ENCODE measurements at regions not wholly inside any gene's neighbourhood (a gene's known extent, or its start where the extent isn't known, plus 50 kb on each side); places are given as distances from the start of the nearest gene placed in this dataset.
A peak's percentile ranks its signal among the peaks of the same experiment; 100 is the strongest.

DNA sequence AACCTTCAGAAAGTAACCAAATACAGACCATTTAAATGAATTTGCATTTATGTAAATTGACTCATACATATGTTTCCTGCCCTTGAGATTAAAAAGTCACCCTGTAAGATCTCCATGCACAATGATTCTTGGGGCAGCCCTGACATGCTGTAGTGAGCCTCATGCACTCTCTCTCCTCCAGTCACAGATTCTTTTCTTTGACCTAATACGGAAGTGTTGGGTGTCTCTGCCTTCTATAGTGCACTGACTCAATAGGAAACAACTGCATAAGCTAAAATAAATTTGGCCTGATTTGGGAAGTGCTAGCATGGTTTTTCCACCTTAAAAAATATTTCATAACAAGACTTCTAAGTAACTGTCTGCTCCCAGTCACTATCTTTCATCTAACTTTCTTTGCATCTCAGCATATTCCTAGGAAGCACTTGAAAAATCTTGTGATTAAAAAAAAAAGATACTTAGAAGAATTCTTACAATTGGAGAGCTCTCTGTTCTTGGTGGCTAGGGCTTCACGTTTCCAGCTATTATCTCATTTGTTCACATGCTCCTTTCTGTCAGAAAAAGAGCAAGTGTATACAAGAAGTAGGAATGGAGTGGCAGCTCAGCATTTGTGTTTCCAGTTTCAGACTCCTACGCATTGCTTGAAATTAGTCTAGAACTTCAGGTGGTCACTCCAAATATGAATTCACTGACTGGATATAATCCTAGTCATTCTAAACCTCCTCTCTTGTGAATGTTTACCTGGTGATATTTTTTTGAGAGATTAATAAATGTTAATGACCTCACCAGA lies 207.9 kb upstream of the COL8A1 start:
- no peak for DNase-seq

DNA sequence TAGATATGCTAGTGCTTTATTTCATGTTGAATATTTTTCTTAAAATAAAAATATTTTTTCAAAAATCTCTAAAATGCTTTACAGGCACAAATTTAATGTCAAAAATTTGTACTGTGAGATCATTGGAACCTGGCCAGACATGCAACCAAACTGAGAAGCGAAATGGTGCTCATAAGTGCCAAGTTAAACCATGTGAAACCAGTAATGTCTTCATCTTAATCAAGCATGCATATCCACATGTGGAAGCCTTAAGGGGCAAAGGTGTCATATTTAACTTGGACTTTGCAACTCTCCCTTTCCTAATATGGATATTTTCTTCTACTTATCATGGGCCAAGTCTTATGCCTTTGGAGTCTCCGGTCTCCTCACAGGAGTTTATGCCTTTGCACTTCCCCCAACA lies 208.9 kb upstream of the COL8A1 start:
- no peak for DNase-seq

DNA sequence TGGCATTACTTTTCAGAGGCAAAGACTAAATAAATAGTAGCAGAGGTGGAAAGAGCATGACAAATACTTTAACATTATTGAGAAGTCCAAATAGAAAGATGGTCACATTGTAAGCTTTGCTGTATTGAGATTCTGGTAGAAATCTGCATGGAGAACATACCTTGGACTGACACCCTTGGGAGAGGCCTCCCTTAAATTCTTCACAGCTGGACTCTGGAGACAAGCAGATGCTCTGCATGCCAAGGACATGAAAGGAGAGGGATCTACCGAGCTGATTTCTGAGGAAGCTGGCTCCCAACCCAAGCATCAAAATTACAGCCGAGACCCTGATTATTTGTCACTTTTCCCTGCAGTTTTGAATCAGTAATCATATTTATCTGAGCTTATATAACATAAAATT lies 212.5 kb upstream of the COL8A1 start:
- DNase-seq: no peak

DNA sequence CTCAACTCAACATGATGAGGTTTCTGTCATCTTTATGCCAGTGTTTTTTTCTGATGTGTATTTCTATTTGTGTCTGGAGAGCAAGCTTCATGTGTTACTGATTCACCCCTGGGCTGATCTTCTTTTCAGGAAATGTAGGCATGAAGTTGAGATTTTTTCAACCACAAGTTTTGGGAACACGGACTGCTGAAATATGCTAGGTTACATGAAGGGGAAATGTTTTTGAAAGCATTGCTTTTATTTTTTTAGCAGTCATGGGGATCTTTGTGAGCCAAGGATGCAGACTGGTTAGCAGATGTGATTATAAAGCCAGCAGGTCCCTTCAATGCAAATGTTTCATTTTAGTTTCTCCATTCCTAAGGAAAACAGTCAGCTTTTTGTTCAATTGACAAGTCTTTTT lies 219.3 kb upstream of the COL8A1 start:
- DNase-seq: no peak

DNA sequence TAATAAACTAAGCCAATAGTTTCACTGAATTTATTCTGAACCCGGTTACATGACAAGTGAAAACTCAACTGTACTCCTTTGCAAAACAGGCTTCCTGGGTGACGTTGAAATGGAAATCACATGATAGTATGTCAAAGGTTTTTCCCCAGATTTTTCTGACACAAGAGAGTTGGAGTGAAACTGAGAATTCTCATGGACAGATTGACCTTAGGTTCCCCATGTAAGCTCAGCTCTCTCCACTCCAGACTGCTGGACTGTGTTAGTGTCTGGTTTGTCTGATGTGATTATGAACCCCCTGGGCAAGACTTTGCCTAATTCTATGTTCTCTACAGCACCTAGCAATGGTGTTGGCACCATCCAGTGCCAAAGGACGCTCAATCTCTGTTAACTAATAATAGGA lies 219.7 kb upstream of the COL8A1 start:
- DNase-seq: no peak

DNA sequence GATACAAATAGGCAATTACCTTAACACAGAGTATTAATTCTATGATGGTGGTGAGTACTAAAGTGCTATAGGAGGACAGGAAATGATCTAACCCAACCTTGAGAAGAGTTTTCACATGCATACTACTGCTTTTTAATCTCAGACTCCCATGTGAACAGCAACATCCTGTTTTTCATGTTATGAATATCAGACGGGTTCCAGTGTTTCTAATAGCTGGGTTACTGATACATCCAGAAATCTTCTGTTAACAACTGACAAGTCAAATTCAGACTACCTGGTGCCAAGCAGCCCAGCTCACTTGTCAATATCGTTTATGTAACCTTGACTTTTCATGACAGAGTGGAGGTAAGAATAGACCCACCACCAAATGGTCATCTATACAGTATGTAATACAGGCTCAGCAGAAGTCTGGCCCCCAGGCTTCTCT lies 220.2 kb upstream of the COL8A1 start:
- DNase-seq: no peak

DNA sequence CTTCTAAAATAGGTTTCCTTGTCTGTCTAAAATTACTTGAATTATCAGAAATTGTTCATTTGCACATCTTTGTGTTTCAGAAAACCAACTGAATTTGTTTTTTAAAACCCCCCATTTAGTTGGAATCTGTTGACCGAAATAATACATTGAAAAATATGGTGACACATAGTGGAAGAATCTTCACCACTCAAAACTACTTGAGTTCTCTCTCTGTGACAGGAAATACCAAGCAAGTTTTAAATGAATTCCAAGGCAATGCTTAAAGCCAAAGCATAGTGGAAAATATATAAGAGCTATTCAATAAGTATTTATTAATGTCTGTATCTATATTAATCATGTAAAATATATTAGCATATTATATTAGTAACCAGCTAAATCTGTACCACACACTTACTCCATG lies 224.9 kb upstream of the COL8A1 start:
- no peak for DNase-seq

DNA sequence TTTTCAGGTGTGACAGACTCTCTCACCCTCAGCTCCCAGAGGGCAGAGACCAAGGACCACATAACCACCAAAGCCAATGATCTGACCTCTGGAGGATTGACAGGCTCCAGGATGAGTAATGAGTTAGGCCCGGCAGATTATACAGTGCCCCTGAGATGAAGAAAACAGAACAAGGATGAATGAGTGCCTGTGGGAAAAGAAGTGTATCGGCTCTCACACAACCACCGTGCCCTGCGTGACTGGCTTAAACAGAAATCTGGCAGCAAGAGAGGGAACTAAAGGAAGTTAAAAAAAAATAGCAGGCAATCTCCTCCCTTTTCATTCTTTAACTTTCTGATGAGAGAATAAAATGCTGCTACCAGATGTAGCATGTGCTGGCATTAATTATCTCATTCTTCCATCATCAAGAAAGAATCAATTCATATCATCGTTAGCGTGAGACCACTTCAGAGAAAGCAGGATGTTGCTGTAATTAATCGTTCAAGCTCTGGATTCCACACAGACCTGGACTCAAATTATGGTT lies 227.5 kb upstream of the COL8A1 start:
- DNase-seq: no peak

DNA sequence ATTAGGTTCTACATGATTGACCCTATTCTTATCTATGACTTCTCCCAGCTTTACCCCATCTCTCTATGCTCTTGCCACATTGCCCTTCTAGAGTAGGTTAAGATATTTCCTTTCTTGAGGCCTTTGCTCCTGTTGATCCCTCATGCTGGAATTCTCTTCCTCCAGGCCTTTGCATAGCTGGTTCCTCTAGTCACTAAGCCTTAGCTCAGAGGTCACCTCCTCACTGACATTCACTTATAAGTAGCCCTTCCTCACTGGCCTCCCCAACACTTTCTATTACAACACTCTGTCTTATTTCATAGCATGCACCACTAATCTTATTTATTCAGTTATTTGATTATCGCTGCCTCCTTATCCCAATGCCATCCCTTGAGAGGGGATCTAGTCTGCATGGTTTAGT lies 228.4 kb upstream of the COL8A1 start:
- no peak for DNase-seq

DNA sequence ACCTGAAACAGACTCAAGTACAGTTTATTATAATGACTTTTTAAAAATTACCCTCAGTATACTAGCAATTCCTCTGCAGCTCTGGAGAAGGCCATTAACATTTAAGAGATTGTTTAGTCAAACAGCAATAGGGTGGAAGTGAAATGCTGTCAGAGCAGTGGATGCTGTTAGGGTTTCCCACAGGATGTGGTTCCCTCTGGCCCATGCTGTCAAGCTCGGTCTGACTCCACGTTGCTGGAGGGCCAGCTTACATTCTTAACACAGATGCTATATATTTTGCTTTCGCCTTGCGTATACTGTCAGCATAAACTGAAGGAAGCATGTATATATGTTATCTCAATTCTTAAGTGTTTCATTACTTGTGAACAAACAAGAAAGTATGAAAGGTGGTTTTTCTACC lies 231.1 kb upstream of the COL8A1 start:
- no peak for DNase-seq

DNA sequence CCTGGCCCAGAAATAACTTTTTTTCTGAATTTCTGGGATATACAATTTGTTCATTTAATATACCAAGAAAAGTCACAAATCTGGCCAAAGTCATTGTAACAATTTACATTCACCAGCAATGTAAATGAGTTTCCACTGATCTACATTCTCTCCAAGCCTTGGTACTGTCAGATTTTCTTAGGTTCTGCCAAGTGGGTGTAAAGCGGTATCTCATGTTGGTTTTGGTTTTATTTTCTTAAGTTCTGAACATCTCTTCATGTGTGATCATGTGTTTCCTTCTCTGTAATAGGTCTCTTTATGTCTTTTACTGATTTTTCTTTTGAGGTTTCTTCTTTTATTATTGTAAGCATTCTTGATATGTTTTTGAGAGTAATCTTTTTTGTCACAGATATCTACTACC lies 235.6 kb upstream of the COL8A1 start:
- DNase-seq: no peak

DNA sequence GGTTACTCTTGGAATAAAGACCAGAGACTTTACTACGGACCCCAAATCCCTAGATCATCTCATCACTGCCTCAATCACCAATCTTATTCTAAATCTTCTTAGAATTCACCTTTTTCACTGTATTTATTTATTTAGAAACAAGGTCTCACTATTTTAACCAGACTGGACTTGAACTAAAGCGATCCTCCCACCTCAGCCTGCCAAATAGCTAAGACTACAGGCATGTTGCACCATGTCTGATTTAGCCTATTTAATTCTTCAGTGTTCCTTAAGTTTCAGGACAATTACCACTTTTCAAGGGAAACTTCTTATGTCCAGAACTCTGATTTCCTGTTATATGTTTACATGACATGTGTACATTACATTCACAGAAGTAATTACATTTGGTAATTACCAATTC lies 238.0 kb upstream of the COL8A1 start:
- DNase-seq: no peak

DNA sequence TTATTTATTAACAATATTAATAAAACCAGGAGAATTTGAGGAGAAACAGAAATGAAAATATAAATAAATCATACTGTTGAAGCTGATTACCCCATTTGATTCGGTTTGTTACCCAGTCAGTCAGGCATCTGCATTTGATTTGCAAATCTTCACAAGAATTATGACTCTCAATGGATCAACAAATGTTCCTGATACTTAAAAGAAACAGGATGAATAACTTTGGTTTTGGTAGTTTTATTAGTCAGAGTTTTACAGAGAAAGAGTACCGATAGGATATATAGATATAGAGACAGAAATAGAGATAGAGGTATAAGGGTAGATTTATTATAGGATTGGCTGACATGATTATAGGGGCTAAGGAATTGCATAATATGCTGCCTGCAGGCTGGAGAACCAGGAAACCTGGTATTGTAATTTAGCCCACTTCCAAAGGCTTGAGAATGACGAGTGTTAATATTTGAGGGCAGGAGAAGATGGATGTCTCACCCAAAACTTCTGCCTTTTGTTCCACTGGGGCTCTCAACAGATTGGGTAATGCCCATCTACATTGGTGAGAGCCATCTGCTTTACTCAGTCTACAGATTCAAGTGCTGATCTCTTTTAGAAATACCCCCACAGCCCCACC lies 241.6 kb upstream of the COL8A1 start:
- no peak for DNase-seq

DNA sequence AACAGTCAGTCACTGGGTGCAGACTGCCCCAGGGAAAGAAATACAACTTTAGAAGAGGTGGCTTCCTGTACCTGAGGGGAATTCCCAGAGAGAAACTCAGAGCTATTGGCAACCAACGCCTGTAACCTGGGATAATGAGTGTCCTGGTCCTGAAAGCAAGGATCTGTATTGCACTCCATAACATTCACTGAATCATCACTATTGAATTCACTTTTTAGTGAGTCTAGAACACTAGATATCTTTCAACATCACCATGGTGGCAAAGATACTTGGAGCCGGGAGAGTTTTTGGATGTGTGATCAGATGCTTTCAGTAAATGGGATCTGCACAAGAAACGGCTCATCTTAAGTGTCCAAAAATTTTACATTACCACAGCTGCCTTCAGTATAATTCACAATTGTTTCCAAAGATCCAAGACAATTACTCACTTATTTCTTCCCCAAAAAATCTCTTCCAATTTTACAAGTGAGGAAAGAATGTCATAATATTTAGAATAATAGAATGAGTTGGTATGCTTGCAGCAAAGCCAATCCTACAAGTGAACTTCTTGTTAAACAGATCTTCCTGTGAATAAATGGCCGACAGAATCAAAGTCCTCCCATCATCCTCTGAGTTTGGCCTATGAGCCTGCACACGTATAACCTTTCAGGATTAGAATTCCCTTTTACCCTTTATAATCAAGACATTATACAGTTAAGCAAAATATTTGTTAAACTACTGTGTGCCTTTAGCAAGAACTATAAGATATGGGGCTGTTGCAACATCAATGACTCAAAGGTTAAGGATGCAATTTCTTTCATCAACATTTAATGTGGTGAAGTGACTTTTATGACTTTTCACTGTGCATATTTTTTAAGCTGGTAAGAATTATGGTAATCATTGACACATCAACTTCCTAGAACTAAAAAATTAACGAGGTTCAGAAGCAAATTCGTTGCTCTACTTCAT lies 243.3 kb upstream of the COL8A1 start:
- DNase-seq: no peak

DNA sequence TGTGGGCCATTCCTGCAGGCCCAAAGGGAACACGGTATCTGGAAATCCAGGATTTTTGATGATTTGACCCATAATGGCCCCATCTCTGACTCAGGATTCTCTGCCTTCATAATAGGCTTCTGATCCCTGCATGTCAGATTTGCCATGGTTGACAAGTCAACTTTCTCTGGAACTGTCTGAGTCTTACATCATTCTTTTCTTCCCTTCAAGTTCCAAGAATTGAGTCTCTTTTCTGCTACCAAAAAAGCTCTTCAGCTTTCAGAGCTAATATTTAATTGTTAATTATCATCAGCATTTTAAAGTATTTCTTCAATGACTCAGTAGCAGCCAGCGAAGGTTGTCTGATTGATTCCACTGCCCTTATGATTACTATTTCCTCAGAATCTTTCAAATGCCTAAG lies 244.4 kb upstream of the COL8A1 start:
- no peak for DNase-seq

DNA sequence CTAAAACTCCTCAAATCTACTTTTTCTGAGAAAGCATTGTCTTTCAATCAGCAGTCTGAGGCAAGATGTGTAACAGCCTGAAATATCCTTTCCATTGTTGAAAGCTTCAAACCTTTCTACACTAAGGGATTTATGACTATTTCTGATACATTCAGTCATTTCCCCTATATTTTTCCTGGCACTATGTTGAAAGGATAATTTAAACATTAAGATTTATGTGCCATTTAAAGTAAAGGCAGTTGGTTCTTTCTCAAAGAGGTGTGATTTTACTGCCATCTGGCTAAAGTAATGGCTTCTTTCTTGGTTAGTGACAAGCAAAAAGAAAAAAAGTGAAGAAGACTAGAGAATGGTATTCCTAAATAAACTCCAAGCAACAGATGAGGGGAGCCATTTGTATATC lies 249.6 kb upstream of the COL8A1 start:
- DNase-seq: no peak

DNA sequence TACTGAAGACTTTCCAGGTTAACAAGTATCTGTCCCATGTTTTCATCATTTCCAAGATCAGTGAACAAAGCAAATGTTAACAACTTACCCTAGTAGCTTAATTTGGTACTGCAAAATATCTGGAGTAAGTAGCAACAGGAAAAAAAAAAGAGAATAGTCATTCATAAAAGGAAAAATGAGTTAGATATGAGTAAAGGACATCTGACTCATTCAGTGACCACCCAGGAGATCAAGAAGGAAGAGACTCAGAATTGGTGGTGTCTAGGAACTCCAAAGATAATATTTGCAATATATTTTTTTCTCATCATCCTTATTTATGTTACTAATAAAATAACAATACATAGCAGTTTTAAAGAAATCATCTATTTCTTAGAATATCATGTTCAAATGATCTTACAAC lies 253.8 kb upstream of the COL8A1 start:
- DNase-seq: no peak

DNA sequence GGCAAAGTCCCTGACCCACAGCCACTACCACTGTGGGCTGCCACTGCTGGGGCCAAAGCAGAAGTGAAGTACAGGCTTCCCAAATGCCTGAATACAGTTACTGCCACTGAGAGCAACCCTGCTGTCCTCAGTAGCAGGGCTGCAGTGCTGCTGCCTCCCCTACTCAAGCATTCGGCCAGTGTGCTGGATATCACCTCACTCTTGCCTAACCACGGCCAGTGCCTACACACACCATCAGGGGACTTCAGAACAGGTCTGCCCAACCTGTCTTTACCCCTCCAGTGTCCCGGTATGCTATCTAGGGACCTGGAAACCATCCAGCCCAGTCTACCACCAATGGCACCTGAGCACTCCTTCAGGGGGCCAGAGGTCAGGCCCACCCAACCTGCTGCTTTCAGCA lies 261.5 kb upstream of the COL8A1 start:
- no peak for DNase-seq

DNA sequence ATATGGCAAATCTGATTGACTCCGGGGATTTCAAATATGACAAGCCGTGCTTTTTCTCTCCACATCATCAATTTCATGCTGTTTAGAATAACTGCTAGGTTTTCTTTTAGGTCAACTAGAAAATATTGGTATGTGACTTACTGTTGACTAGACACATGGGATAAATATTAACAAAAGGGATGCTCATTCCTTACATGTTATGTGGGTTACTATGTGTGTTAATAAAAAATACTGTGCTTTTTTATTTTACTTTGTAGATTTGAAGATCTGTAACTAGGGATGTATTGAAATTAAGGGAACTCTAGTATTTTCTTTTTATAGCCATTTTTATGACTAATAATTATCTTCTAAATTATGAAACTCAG lies 264.6 kb upstream of the COL8A1 start:
- DNase-seq: no peak

DNA sequence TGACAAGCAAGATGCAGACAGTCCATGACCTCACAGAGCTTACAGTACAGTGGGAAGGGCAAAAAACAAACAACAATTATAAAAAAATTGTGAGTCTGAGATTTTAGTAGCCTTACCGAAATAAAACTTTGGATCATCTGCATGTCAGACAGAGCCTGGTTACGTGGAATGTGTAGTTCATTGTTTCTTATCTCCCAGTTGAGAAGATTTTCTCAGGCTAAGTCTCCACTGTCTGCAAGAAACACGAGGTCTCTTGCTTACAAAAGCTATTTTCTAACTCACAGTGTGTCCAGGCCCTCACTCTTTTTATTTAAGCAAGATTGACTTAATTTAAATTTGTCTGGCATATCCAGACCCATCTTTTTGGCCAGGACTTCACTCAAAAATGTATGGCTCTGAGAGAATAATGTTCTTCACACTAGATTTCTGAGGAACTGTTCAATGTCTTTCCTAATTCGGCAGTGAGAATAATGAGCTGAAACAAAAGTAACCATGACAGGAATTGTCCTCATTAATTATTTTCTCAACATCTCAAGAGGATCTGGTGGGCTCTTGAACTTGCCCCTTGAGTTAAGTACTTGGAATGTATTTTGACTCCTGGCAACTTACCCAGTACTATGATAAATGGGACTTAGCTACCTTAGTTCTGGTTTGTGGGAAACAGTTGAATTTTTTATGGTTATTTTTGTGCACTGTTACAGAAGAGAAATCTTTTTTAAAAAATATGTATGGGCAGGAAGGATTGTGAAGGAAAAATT lies 265.1 kb upstream of the COL8A1 start:
- DNase-seq: no peak

DNA sequence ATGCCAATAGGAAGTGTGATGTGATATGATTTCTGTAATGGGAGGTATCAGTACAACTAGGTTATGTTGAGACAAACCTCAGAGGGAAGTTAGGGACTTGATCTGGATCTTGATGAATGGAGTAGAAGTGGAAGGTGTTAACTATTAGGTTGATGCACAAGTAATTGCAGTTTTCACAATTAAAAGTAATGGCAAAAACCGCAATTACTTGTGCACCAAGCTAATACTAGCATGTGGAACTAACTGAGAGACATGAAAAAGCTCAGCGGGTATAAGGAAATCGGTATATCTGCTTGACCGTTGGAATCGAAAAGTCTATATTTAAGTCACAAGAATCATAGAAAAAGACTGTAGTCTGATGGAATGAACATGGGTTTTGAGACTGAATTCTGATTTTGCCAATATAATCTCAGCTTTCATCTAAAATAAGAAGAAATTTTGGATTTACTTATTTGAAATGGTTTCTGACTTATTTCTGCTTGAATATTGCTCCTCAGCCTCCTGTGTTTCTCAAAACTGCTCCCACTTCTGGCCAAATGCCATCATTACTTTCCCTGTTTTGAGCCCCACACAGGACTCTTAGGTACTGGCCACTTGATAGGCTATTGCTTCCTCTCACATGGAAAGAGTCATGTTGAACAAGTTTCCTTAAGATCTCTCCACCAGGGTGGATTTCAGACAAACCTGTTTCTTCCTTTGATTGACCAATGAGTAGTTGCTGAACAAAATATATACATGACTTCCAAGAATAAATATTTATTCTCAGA lies 271.5 kb upstream of the COL8A1 start:
- DNase-seq: peak; percentile 30

DNA sequence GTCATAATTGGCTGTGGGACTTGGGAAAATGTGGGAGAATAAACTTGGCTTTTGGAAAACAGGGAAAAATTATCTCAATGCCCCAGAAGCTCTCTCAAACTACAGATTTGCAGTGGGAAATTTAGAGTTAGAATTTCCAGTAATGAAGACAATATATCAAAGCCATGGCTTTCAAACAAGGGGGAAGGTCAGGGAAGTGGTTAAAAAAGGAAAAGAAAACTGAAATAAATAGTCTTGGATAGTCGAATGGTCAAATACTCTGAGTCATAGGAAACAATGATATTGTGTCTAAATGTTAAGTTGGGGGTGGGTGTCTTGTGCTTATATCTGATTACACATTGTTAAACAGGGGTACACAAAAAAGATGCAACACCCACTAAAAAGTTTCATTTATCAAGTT lies 272.4 kb upstream of the COL8A1 start:
- DNase-seq: no peak
